Lower leg skin (tissue), 3 donors: ENCODE measurements at regions not wholly inside any gene's neighbourhood (a gene's known extent, or its start where the extent isn't known, plus 50 kb on each side); places are given as distances from the start of the nearest gene placed in this dataset.

Source experiments
- POLR2A ChIP-seq, 2 donors: fragments of 450-650 bp; IDR thresholded peaks; one replicate each; pipeline ENCODE4 v1.6.1; 2016 to 2017; ENCODE audit warnings: antibody characterized with exemption in 2 of 2, mild to moderate bottlenecking in 1 of 2, moderate library complexity in 1 of 2
- TF ChIP-seq, protein P1 (sequence below), 3 donors: fragments of 450-650 bp; IDR thresholded peaks; one replicate each; pipeline ENCODE4 v1.5.1; 2016; ENCODE audit warnings: antibody characterized with exemption in 3 of 3, mild to moderate bottlenecking in 3 of 3, moderate library complexity in 2 of 3

DNA sequence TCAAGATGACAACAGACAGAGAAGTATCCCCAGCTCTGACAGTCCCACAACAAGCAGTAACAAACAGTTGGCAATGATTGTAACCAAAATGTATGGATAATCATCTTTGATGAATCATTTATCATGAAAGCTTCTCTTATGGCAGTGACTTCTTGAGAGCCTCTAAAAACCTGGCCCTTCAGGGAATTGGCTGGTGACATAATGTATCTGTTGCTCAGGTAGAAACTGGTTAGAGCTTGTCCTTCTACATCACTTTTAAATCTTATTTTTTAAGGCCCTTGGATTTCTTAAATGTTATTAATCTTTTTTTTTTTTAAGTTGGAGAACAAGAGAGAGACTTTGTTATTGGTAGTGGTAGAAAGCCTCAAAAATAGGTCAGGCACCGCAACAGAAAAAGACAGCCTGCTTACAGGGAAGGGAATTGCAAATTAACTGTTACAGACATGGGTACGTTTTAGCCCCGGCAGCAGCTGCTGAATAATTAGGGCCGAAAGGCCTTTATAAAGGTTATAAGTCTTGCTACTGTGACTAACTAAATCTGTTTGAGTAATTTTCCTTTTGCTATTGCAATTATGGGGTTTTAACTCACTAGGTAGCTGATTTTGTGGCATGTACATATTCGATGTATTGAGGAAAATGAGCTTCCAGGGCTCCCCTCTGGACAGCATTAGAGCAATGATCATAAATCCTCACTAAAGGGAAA, 207.7 kb upstream of the LRRC4C start:
- TF ChIP-seq, protein P1, sequence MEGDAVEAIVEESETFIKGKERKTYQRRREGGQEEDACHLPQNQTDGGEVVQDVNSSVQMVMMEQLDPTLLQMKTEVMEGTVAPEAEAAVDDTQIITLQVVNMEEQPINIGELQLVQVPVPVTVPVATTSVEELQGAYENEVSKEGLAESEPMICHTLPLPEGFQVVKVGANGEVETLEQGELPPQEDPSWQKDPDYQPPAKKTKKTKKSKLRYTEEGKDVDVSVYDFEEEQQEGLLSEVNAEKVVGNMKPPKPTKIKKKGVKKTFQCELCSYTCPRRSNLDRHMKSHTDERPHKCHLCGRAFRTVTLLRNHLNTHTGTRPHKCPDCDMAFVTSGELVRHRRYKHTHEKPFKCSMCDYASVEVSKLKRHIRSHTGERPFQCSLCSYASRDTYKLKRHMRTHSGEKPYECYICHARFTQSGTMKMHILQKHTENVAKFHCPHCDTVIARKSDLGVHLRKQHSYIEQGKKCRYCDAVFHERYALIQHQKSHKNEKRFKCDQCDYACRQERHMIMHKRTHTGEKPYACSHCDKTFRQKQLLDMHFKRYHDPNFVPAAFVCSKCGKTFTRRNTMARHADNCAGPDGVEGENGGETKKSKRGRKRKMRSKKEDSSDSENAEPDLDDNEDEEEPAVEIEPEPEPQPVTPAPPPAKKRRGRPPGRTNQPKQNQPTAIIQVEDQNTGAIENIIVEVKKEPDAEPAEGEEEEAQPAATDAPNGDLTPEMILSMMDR (IDR thresholded peaks at IDR 0.05) = no peak
- no peak for TF ChIP-seq POLR2A (IDR thresholded peaks at IDR 0.05)
